ENCODE measurements at regions not wholly inside any gene's neighbourhood (a gene's known extent, or its start where the extent isn't known, plus 50 kb on each side); places are given as distances from the start of the nearest gene placed in this dataset.
"Not testable (repeated sequence)": the region's sequence is repeated elsewhere in the genome, so short reads cannot be mapped to it uniquely, and the experiment has no call there.

GRCh38 chr14:29982171-29982570 is 54.5 kb upstream of the PRKD1 start:
- no peak for DNase-seq (ENCODE audit: low spot score)

- no peak for DNase-seq (ENCODE audit: low spot score)
Observed at GRCh38 chr14:29982993-29983392, 55.3 kb upstream of the PRKD1 start.

- not testable (repeated sequence) for DNase-seq (ENCODE audit: low spot score)
Observed at GRCh38 chr14:29990344-29990857, 62.8 kb upstream of the PRKD1 start.

- no peak for DNase-seq (ENCODE audit: low spot score)
Observed at GRCh38 chr14:29990993-29991392, 63.3 kb upstream of the PRKD1 start.

GRCh38 chr14:29993143-29993542 is 65.5 kb upstream of the PRKD1 start:
- peak; percentile 28 for DNase-seq (ENCODE audit: low spot score)

GRCh38 chr14:29999013-29999539 is 71.4 kb upstream of the PRKD1 start:
- no peak for DNase-seq (ENCODE audit: low spot score)

- DNase-seq (ENCODE audit: low spot score) = no peak
Observed at GRCh38 chr14:30002859-30003258, 75.2 kb upstream of the PRKD1 start.

GRCh38 chr14:30005114-30005808 is 77.6 kb upstream of the PRKD1 start:
- peak; percentile 55 for DNase-seq (ENCODE audit: low spot score)

GRCh38 chr14:30006695-30007094 is 79.0 kb upstream of the PRKD1 start:
- DNase-seq (ENCODE audit: low spot score) = no peak

GRCh38 chr14:30015489-30015888 is 87.8 kb upstream of the PRKD1 start:
- DNase-seq (ENCODE audit: low spot score) = no peak

- DNase-seq (ENCODE audit: low spot score) = no peak
Observed at GRCh38 chr14:30016002-30016401, 88.4 kb upstream of the PRKD1 start.

- no peak for DNase-seq (ENCODE audit: low spot score)
Observed at GRCh38 chr14:30017370-30017993, 89.8 kb upstream of the PRKD1 start.

- DNase-seq (ENCODE audit: low spot score) = no peak
Observed at GRCh38 chr14:30020271-30020670, 92.6 kb upstream of the PRKD1 start.

GRCh38 chr14:30020687-30021086 is 93.0 kb upstream of the PRKD1 start:
- no peak for DNase-seq (ENCODE audit: low spot score)

GRCh38 chr14:30023350-30023749 is 95.7 kb upstream of the PRKD1 start:
- not testable (repeated sequence) for DNase-seq (ENCODE audit: low spot score)

- DNase-seq (ENCODE audit: low spot score) = no peak
Observed at GRCh38 chr14:30034152-30034551, 106.5 kb upstream of the PRKD1 start.

GRCh38 chr14:30035361-30035760 is 107.7 kb upstream of the PRKD1 start:
- DNase-seq (ENCODE audit: low spot score) = no peak

GRCh38 chr14:30045720-30046119 is 118.1 kb upstream of the PRKD1 start:
- DNase-seq (ENCODE audit: low spot score) = no peak

GRCh38 chr14:30053103-30053502 is 125.5 kb upstream of the PRKD1 start:
- DNase-seq (ENCODE audit: low spot score) = no peak

- no peak for DNase-seq (ENCODE audit: low spot score)
Observed at GRCh38 chr14:30054201-30054600, 126.6 kb upstream of the PRKD1 start.

GRCh38 chr14:30058401-30058800 is 130.8 kb upstream of the PRKD1 start:
- DNase-seq (ENCODE audit: low spot score) = no peak

- no peak for DNase-seq (ENCODE audit: low spot score)
Observed at GRCh38 chr14:30063746-30064145, 136.1 kb upstream of the PRKD1 start.

GRCh38 chr14:30064454-30064853 is 136.8 kb upstream of the PRKD1 start:
- DNase-seq (ENCODE audit: low spot score) = no peak
